Liver (tissue), 8 donors: ENCODE measurements at regions not wholly inside any gene's neighbourhood (a gene's known extent, or its start where the extent isn't known, plus 50 kb on each side); places are given as distances from the start of the nearest gene placed in this dataset.

Experiments used
- DNase-seq: peaks from one replicate; pipeline ENCODE4 v3.0.0-alpha.2; 2017; ENCODE audit warnings: low spot score
- H3K27ac ChIP-seq, 2 donors: one replicate each; pipeline ENCODE4 v1.7.0; 2013; ENCODE audit warnings: inconsistent platforms in 2 of 2, low read length in 2 of 2, control low read depth in 1 of 2, low read depth in 1 of 2, mild to moderate bottlenecking in 1 of 2
- H3K27me3 ChIP-seq, 4 donors: one replicate each; pipeline versions ENCODE4 v1.6.1 to v1.7.0; 2013; ENCODE audit warnings: low read length in 3 of 4, inconsistent platforms in 1 of 4, mild to moderate bottlenecking in 1 of 4, moderate library complexity in 1 of 4; ENCODE audit not compliant: control insufficient read depth in 4 of 4, insufficient read depth in 4 of 4
- H3K36me3 ChIP-seq, 4 donors: one replicate each; pipeline versions ENCODE4 v1.6.1 to v1.7.0; 2013; ENCODE audit warnings: low read length in 3 of 4, mild to moderate bottlenecking in 3 of 4, low read depth in 1 of 4, moderate library complexity in 1 of 4; ENCODE audit not compliant: control insufficient read depth in 4 of 4, insufficient read depth in 3 of 4
- H3K4me1 ChIP-seq, 4 donors: one replicate each; pipeline versions ENCODE4 v1.6.1 to v1.7.0; 2013; ENCODE audit warnings: low read length in 3 of 4, mild to moderate bottlenecking in 3 of 4, moderate library complexity in 1 of 4; ENCODE audit not compliant: control insufficient read depth in 4 of 4, insufficient read depth in 4 of 4
- H3K4me3 ChIP-seq, 3 donors: one replicate each; pipeline versions ENCODE4 v1.6.1 to v1.7.0; 2013; ENCODE audit warnings: low read length in 3 of 3, control low read depth in 1 of 3, low read depth in 1 of 3, mild to moderate bottlenecking in 1 of 3
- H3K9ac ChIP-seq, 2 donors: one replicate each; pipeline ENCODE4 v1.7.0; 2013; ENCODE audit warnings: low read length in 2 of 2, mild to moderate bottlenecking in 2 of 2, moderate library complexity in 2 of 2, control low read depth in 1 of 2, low read depth in 1 of 2
- H3K9me3 ChIP-seq, 4 donors: one replicate each; pipeline versions ENCODE4 v1.6.1 to v1.7.0; 2013; ENCODE audit warnings: low read length in 3 of 4; ENCODE audit not compliant: control insufficient read depth in 4 of 4
- EGR1 ChIP-seq, 2 donors: IDR thresholded peaks; 2 replicates each; pipeline ENCODE4 v1.6.1; 2016 to 2018; ENCODE audit warnings: antibody characterized with exemption in 2 of 2, low read depth in 2 of 2
- FOXA1 ChIP-seq: IDR thresholded peaks from 2 replicates; pipeline ENCODE4 v1.6.1; 2016; ENCODE audit warnings: antibody characterized with exemption
- FOXA2 ChIP-seq: IDR thresholded peaks from 2 replicates; pipeline ENCODE4 v1.6.1; 2016; ENCODE audit warnings: antibody characterized with exemption
- GABPA ChIP-seq, 2 donors: IDR thresholded peaks in 1 of 2; conservative IDR thresholded peaks in 1 of 2; 2 replicates each; pipeline ENCODE4 v1.6.1; 2016; ENCODE audit warnings: antibody characterized with exemption in 2 of 2, mild to moderate bottlenecking in 1 of 2, moderate library complexity in 1 of 2
- HNF4A ChIP-seq, 2 donors: conservative IDR thresholded peaks; 2 replicates each; pipeline ENCODE4 v1.6.1; 2016; ENCODE audit warnings: antibody characterized with exemption in 2 of 2, mild to moderate bottlenecking in 2 of 2
- HNF4G ChIP-seq: IDR thresholded peaks from 2 replicates; pipeline ENCODE4 v1.6.1; 2016; ENCODE audit warnings: antibody characterized with exemption
- NR2F2 ChIP-seq: IDR thresholded peaks from 2 replicates; pipeline ENCODE4 v1.6.1; 2016; ENCODE audit warnings: antibody characterized with exemption
- RAD21 ChIP-seq, 2 donors: IDR thresholded peaks; 2 replicates each; pipeline ENCODE4 v1.6.1; 2016; ENCODE audit warnings: antibody characterized with exemption in 2 of 2, mild to moderate bottlenecking in 2 of 2
- RXRA ChIP-seq, 2 donors: IDR thresholded peaks; 2 replicates each; pipeline ENCODE4 v1.6.1; 2017 to 2018; ENCODE audit warnings: antibody characterized with exemption in 2 of 2, mild to moderate bottlenecking in 1 of 2
- SP1 ChIP-seq: IDR thresholded peaks from 2 replicates; pipeline ENCODE4 v1.6.1; 2018; ENCODE audit warnings: antibody characterized with exemption, mild to moderate bottlenecking
- TAF1 ChIP-seq: conservative IDR thresholded peaks from 2 replicates; pipeline ENCODE4 v1.6.1; 2016; ENCODE audit warnings: antibody characterized with exemption, mild to moderate bottlenecking
- YY1 ChIP-seq: IDR thresholded peaks from 2 replicates; pipeline ENCODE4 v1.6.1; 2016; ENCODE audit warnings: antibody characterized with exemption, mild to moderate bottlenecking
- WGBS: extraction: QIAGEN DNeasy Blood & Tissue Kit; methylation state at CpG from one replicate; pipeline ENCODE4 v1.1.7; 2013; 5-methylcytosine and 5-hydroxymethylcytosine counted together
- TF ChIP-seq, protein P1 (sequence below): IDR thresholded peaks from 2 replicates; pipeline ENCODE4 v1.6.1; 2016; ENCODE audit warnings: antibody characterized with exemption, mild to moderate bottlenecking
- TF ChIP-seq, protein P2 (sequence below): fragments of 150-350 bp; IDR thresholded peaks from 2 replicates; pipeline ENCODE4 v1.5.1; 2017; ENCODE audit warnings: improper control_type of control experiment, low read depth, low read length; ENCODE audit not compliant: missing input control
- TF ChIP-seq, protein P3 (sequence below): IDR thresholded peaks from 2 replicates; pipeline ENCODE4 v1.6.1; 2016; ENCODE audit warnings: antibody characterized with exemption
- TF ChIP-seq, protein P4 (sequence below): IDR thresholded peaks from 2 replicates; pipeline ENCODE4 v1.6.1; 2016; ENCODE audit warnings: antibody characterized with exemption
- donor health status: healthy.
- donor health status: healthy.
- donor health status: healthy.
- donor health status: healthy.
- donor health status: healthy.

DNA sequence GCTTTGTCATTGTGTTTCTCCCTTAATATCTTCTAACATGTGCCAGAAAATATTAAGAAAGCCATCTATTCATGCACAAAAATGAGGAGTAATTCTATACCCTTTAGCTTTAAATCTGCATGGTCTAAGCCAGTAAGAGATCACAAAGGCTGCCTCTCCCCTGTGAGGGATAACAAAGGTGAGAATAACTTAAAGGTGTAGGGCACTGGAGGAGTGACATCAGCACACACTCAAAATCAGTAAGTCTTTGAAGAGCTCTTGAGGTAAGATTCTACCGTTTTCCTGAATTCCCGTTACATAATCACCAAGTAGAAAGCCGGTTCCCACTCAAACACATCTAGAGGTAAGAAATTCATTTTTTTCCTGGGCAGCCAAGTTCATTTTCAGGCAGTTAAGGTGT, 123.9 kb upstream of the SULT1C3 start:
- WGBS: 88% methylated on average over 3 of the region's 3 CpGs
- TF ChIP-seq HNF4G (no peak), GABPA (IDR thresholded peaks at IDR 0.05 in 1 of 2, conservative IDR thresholded peaks at IDR 0.05 in 1 of 2) (no peak), FOXA2 (no peak), HNF4A (conservative IDR thresholded peaks at IDR 0.05) (no peak), YY1 (no peak), RAD21 (IDR thresholded peaks at IDR 0.05) (no peak), RXRA (IDR thresholded peaks at IDR 0.05) (no peak), EGR1 (IDR thresholded peaks at IDR 0.05; ENCODE audit: low read depth in 2 of 2) (no peak), SP1 (no peak)
- TF ChIP-seq, protein P1, sequence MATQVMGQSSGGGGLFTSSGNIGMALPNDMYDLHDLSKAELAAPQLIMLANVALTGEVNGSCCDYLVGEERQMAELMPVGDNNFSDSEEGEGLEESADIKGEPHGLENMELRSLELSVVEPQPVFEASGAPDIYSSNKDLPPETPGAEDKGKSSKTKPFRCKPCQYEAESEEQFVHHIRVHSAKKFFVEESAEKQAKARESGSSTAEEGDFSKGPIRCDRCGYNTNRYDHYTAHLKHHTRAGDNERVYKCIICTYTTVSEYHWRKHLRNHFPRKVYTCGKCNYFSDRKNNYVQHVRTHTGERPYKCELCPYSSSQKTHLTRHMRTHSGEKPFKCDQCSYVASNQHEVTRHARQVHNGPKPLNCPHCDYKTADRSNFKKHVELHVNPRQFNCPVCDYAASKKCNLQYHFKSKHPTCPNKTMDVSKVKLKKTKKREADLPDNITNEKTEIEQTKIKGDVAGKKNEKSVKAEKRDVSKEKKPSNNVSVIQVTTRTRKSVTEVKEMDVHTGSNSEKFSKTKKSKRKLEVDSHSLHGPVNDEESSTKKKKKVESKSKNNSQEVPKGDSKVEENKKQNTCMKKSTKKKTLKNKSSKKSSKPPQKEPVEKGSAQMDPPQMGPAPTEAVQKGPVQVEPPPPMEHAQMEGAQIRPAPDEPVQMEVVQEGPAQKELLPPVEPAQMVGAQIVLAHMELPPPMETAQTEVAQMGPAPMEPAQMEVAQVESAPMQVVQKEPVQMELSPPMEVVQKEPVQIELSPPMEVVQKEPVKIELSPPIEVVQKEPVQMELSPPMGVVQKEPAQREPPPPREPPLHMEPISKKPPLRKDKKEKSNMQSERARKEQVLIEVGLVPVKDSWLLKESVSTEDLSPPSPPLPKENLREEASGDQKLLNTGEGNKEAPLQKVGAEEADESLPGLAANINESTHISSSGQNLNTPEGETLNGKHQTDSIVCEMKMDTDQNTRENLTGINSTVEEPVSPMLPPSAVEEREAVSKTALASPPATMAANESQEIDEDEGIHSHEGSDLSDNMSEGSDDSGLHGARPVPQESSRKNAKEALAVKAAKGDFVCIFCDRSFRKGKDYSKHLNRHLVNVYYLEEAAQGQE: no peak
- TF ChIP-seq, protein P2, sequence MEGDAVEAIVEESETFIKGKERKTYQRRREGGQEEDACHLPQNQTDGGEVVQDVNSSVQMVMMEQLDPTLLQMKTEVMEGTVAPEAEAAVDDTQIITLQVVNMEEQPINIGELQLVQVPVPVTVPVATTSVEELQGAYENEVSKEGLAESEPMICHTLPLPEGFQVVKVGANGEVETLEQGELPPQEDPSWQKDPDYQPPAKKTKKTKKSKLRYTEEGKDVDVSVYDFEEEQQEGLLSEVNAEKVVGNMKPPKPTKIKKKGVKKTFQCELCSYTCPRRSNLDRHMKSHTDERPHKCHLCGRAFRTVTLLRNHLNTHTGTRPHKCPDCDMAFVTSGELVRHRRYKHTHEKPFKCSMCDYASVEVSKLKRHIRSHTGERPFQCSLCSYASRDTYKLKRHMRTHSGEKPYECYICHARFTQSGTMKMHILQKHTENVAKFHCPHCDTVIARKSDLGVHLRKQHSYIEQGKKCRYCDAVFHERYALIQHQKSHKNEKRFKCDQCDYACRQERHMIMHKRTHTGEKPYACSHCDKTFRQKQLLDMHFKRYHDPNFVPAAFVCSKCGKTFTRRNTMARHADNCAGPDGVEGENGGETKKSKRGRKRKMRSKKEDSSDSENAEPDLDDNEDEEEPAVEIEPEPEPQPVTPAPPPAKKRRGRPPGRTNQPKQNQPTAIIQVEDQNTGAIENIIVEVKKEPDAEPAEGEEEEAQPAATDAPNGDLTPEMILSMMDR: no peak

DNA sequence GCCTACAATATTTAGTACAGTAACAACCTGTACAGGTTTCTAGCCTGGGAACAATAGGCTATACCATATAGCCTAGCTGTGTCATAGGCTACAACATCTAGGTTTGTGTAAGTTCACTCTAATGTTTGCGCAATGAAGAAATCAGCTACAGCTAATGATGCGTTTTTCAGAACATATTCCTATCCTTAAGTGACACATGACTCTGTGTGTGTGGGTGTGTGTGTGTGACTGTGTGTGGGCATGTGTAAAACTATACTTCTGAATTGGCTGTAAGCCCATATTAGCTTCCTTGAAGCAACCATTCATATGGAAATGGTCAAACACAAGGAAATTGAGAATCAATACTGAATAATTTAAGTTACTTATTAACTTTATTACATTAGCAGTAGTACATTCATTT, 120.8 kb upstream of the SULT1C3 start:
- Histone ChIP-seq H3K4me1 (no peaks in the 10 kb centered on the region), H3K27me3 (no peaks in the 10 kb centered on the region), H3K4me3 (no peak overlapping the region), H3K9ac (no peak overlapping the region), H3K9me3 (no peaks in the 10 kb centered on the region), H3K36me3 (no peaks in the 10 kb centered on the region), H3K27ac (no peak overlapping the region)
- 65% methylated on average over 2 of the region's 2 CpGs for WGBS
- TF ChIP-seq, protein P2: no peak
- TF ChIP-seq, protein P3, sequence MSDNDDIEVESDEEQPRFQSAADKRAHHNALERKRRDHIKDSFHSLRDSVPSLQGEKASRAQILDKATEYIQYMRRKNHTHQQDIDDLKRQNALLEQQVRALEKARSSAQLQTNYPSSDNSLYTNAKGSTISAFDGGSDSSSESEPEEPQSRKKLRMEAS: no peak
- TF ChIP-seq, protein P4, sequence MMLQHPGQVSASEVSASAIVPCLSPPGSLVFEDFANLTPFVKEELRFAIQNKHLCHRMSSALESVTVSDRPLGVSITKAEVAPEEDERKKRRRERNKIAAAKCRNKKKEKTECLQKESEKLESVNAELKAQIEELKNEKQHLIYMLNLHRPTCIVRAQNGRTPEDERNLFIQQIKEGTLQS: no peak
- no peak for TF ChIP-seq HNF4G
- no peak for TF ChIP-seq TAF1
- TF ChIP-seq EGR1 (IDR thresholded peaks at IDR 0.05; ENCODE audit: low read depth in 2 of 2): no peak
- no peak for TF ChIP-seq FOXA1
- no peak for TF ChIP-seq RXRA (IDR thresholded peaks at IDR 0.05)
- TF ChIP-seq RAD21 (IDR thresholded peaks at IDR 0.05): no peak
- no peak for TF ChIP-seq HNF4A (conservative IDR thresholded peaks at IDR 0.05)
- TF ChIP-seq NR2F2: no peak
- TF ChIP-seq, protein P1: no peak
- DNase-seq: no peak

More for the DNA sequence above, 123.9 kb upstream of the SULT1C3 start:
- Histone ChIP-seq H3K4me3 (no peak overlapping the region), H3K9ac (no peak overlapping the region), H3K36me3 (no peaks in the 10 kb centered on the region), H3K27ac (no peak overlapping the region), H3K9me3 (peaks cover 0 to 4% (median 0%) of the 10 kb centered on the region in 4 donors), H3K4me1 (no peaks in the 10 kb centered on the region), H3K27me3 (no peaks in the 10 kb centered on the region)
- DNase-seq: no peak
